Keratinocyte (primary cell): ENCODE measurements at regions not wholly inside any gene's neighbourhood (a gene's known extent, or its start where the extent isn't known, plus 50 kb on each side); places are given as distances from the start of the nearest gene placed in this dataset.
"Not testable (repeated sequence)": the region's sequence is repeated elsewhere in the genome, so short reads cannot be mapped to it uniquely, and the experiment has no call there.

ENCODE experiments used
- DNase-seq: peaks from one replicate; pipeline ENCODE4 v3.0.0-alpha.2; 2011; ENCODE audit warnings: low read depth, missing footprints, low spot score
- FAIRE-seq: peaks from 2 replicates; lab custom pipeline; 2011; peaks lifted over from hg19 to GRCh38; lab: Jason Lieb, UNC
- H2AFZ ChIP-seq: 2 replicates; pipeline ENCODE4 v1.6.0; 2012; ENCODE audit warnings: low read length, control low read depth, inconsistent platforms; ENCODE audit not compliant: control insufficient read depth
- H3K27ac ChIP-seq: 2 replicates; pipeline ENCODE4 v1.5.1; 2011; ENCODE audit warnings: low read length; ENCODE audit not compliant: control insufficient read depth, insufficient read depth
- H3K27me3 ChIP-seq: 3 replicates; pipeline ENCODE4 v1.6.0; 2011; ENCODE audit warnings: low read length; ENCODE audit not compliant: control insufficient read depth, insufficient read depth; ENCODE audit errors: extremely low read depth
- H3K36me3 ChIP-seq, 2 experiments: 2 replicates in 1 of 2; 3 replicates in 1 of 2; pipeline ENCODE4 v1.5.1; 2011; ENCODE audit warnings: low read length in 2 of 2, mild to moderate bottlenecking in 1 of 2; ENCODE audit not compliant: control insufficient read depth in 2 of 2, insufficient read depth in 2 of 2; ENCODE audit errors: extremely low read depth in 1 of 2
- H3K4me1 ChIP-seq: 3 replicates; pipeline ENCODE4 v1.5.1; 2011; ENCODE audit warnings: low read length; ENCODE audit not compliant: control insufficient read depth, insufficient read depth; ENCODE audit errors: extremely low read depth
- H3K4me2 ChIP-seq: 3 replicates; pipeline ENCODE4 v1.6.0; 2011; ENCODE audit warnings: low read depth, low read length; ENCODE audit not compliant: control insufficient read depth, insufficient read depth; ENCODE audit errors: extremely low read depth
- H3K4me3 ChIP-seq, 3 experiments: fragments of 200-600 bp in 1 of 3; sonication (generic) in 1 of 3; 2 replicates in 2 of 3; 3 replicates in 1 of 3; pipeline ENCODE4 v1.5.1; 2011 to 2016; ENCODE audit warnings: low read length in 3 of 3, mild to moderate bottlenecking in 3 of 3, control low read depth in 2 of 3, inconsistent platforms in 1 of 3, low read depth in 1 of 3, mixed read lengths in 1 of 3, mixed run types in 1 of 3, moderate library complexity in 1 of 3; ENCODE audit not compliant: control insufficient read depth in 2 of 3, insufficient read depth in 2 of 3; ENCODE audit errors: extremely low read depth in 1 of 3
- H3K79me2 ChIP-seq: 2 replicates; pipeline ENCODE4 v1.6.0; 2012; ENCODE audit warnings: low read length; ENCODE audit not compliant: control insufficient read depth, insufficient read depth
- H3K9ac ChIP-seq: 3 replicates; pipeline ENCODE4 v1.6.0; 2011; ENCODE audit warnings: low read length; ENCODE audit not compliant: control insufficient read depth, insufficient read depth; ENCODE audit errors: extremely low read depth
- H3K9me1 ChIP-seq: 3 replicates; pipeline ENCODE4 v1.6.0; 2011; ENCODE audit warnings: low read length; ENCODE audit not compliant: control insufficient read depth, insufficient read depth; ENCODE audit errors: extremely low read depth
- H3K9me3 ChIP-seq: 2 replicates; pipeline ENCODE4 v1.5.1; 2012; ENCODE audit warnings: low read depth, low read length; ENCODE audit not compliant: control insufficient read depth
- H4K20me1 ChIP-seq: 3 replicates; pipeline ENCODE4 v1.6.0; 2011; ENCODE audit warnings: low read length; ENCODE audit not compliant: control insufficient read depth, insufficient read depth; ENCODE audit errors: extremely low read depth
- CTCF ChIP-seq, 3 experiments: IDR thresholded peaks in 1 of 3; conservative IDR thresholded peaks in 1 of 3; optimal IDR thresholded peaks in 1 of 3; 2 replicates in 2 of 3; 3 replicates in 1 of 3; pipeline versions ENCODE3 to v1.5.1; 2011; ENCODE audit warnings: low read length in 3 of 3, mild to moderate bottlenecking in 3 of 3, moderate library complexity in 2 of 3, control low read depth in 1 of 3, inconsistent platforms in 1 of 3; ENCODE audit not compliant: insufficient read depth in 2 of 3; ENCODE audit errors: extremely low read depth in 1 of 3
- EZH2 ChIP-seq: IDR thresholded peaks from one replicate; pipeline ENCODE4 v1.6.1; 2012; ENCODE audit warnings: inconsistent platforms, mild to moderate bottlenecking, low read length, moderate library complexity
- dilution Hi-C: fragments of 300-500 bp; cut with MboI; formaldehyde crosslinking; loops from one replicate; pipeline ENCODE4 v1.7.0; 2020; ENCODE audit warnings: low sequenced_read_pairs; ENCODE audit not compliant: extremely low pct_ligation_motif_present

GRCh38 chr16:9345880-9346279, 254.4 kb downstream of the HAPSTR1 start:
- Histone ChIP-seq H3K36me3 (no peaks in the 10 kb centered on the region), H3K9ac (no peak overlapping the region), H3K4me2 (no peak overlapping the region), H3K9me1 (no peaks in the 10 kb centered on the region), H3K4me1 (no peaks in the 10 kb centered on the region), H3K9me3 (no peaks in the 10 kb centered on the region), H3K27me3 (no peaks in the 10 kb centered on the region), H4K20me1 (no peaks in the 10 kb centered on the region), H3K79me2 (no peaks in the 10 kb centered on the region), H2AFZ (no peak overlapping the region), H3K27ac (no peak overlapping the region), H3K4me3 (no peak overlapping the region)
- dilution Hi-C loops = no loop called here
- TF ChIP-seq CTCF (optimal IDR thresholded peaks at IDR 0.05 in 1 of 3, IDR thresholded peaks at IDR 0.05 in 1 of 3, conservative IDR thresholded peaks at IDR 0.05 in 1 of 3; ENCODE audit: extremely low read depth in 1 of 3, insufficient read depth in 2 of 3, low read length in 3 of 3) (no peak), EZH2 (no peak)
- FAIRE-seq (no peak), DNase-seq (no peak)

- Histone ChIP-seq H4K20me1 (no peaks in the 10 kb centered on the region), H3K4me1 (no peaks in the 10 kb centered on the region), H3K9me1 (no peaks in the 10 kb centered on the region), H3K27ac (no peak overlapping the region), H3K4me3 (no peak overlapping the region), H3K9me3 (no peaks in the 10 kb centered on the region), H2AFZ (no peak overlapping the region), H3K79me2 (no peaks in the 10 kb centered on the region), H3K36me3 (no peaks in the 10 kb centered on the region), H3K4me2 (no peak overlapping the region), H3K27me3 (no peaks in the 10 kb centered on the region), H3K9ac (no peak overlapping the region)
- FAIRE-seq (no peak), DNase-seq (no peak)
- TF ChIP-seq EZH2 (no peak), CTCF (optimal IDR thresholded peaks at IDR 0.05 in 1 of 3, IDR thresholded peaks at IDR 0.05 in 1 of 3, conservative IDR thresholded peaks at IDR 0.05 in 1 of 3; ENCODE audit: extremely low read depth in 1 of 3, insufficient read depth in 2 of 3, low read length in 3 of 3) (no peak)
- dilution Hi-C loops = no loop called here
These were observed 257.5 kb downstream of the HAPSTR1 start for GRCh38 chr16:9348912-9349311.

GRCh38 chr16:9349373-9349960, 258.0 kb downstream of the HAPSTR1 start:
- H3K36me3 ChIP-seq, DNase-seq, H3K9me3 ChIP-seq, FAIRE-seq, H3K4me2 ChIP-seq, H3K9me1 ChIP-seq, H4K20me1 ChIP-seq, H3K79me2 ChIP-seq, dilution Hi-C loops, H3K27ac ChIP-seq, H3K4me3 ChIP-seq, H3K27me3 ChIP-seq, H3K9ac ChIP-seq, H3K4me1 ChIP-seq, H2AFZ ChIP-seq: not testable (repeated sequence)

- dilution Hi-C loops, H3K79me2 ChIP-seq, FAIRE-seq, H3K27me3 ChIP-seq, H4K20me1 ChIP-seq, H3K9me3 ChIP-seq, H3K4me1 ChIP-seq, DNase-seq, H3K4me2 ChIP-seq, H3K9ac ChIP-seq, H3K9me1 ChIP-seq, H3K4me3 ChIP-seq, H2AFZ ChIP-seq, H3K36me3 ChIP-seq, H3K27ac ChIP-seq: not testable (repeated sequence)
These were observed 258.8 kb downstream of the HAPSTR1 start for GRCh38 chr16:9350119-9350799.
